IMR-90 (cell line): ENCODE measurements at regions not wholly inside any gene's neighbourhood (a gene's known extent, or its start where the extent isn't known, plus 50 kb on each side); places are given as distances from the start of the nearest gene placed in this dataset.

Source experiments
- ATAC-seq: fragments of 200-7000 bp; cut with Tn5 transposase; 2 replicates; pipeline ENCODE4 v1.9.1; 2020; ENCODE audit warnings: low read depth, mild to moderate bottlenecking, moderate library complexity
- BruUV-seq: library from RNA; stranded (reverse); fragments of 400-500 nt; replicated peaks from 2 replicates; lab custom pipeline; 2021; lab: Mats Ljungman, UMichigan
- CTCF ChIA-PET: fragments of 300-600 bp; formaldehyde crosslinking; extraction: SDS; loops from one replicate; lab custom pipeline; 2021; ENCODE audit warnings: antibody characterized with exemption; lab: Yijun Ruan, JAX
- POLR2A ChIA-PET: fragments of 300-600 bp; sonication (Branson Sonifier 250); formaldehyde crosslinking; loops from one replicate; lab custom pipeline; 2022; ENCODE audit warnings: antibody characterized with exemption; ENCODE audit not compliant: unreplicated experiment; lab: Charles Lee
- DNase-seq: peaks from one replicate; pipeline ENCODE4 v3.0.0; 2013
- H2AFZ ChIP-seq: replicated peaks from 2 replicates; pipeline ENCODE3; 2013; ENCODE audit warnings: low read length, mild to moderate bottlenecking; ENCODE audit not compliant: poor library complexity
- H2AK5ac ChIP-seq: 2 replicates; pipeline ENCODE4 v1.6.1; 2013; ENCODE audit warnings: low read depth, low read length, inconsistent platforms
- H2AK9ac ChIP-seq: replicated peaks from 2 replicates; pipeline ENCODE3; 2013; ENCODE audit warnings: mild to moderate bottlenecking, low read depth, low read length, moderate library complexity; ENCODE audit not compliant: poor library complexity
- H2BK120ac ChIP-seq: 2 replicates; pipeline ENCODE4 v1.6.1; 2013; ENCODE audit warnings: low read depth, low read length, inconsistent platforms
- H2BK15ac ChIP-seq: 3 replicates; pipeline ENCODE4 v1.6.1; 2013; ENCODE audit warnings: low read depth, low read length, inconsistent platforms
- H2BK20ac ChIP-seq: 2 replicates; pipeline ENCODE4 v1.6.1; 2013; ENCODE audit warnings: low read depth, mild to moderate bottlenecking, inconsistent platforms, low read length, moderate library complexity
- H2BK5ac ChIP-seq: 2 replicates; pipeline ENCODE4 v1.6.1; 2013; ENCODE audit warnings: mild to moderate bottlenecking, low read depth, low read length, inconsistent platforms; ENCODE audit not compliant: poor library complexity, severe bottlenecking
- H3K14ac ChIP-seq: replicated peaks from 2 replicates; pipeline ENCODE4 v1.6.1; 2013; ENCODE audit warnings: low read depth, low read length, inconsistent platforms
- H3K18ac ChIP-seq: 2 replicates; pipeline ENCODE4 v1.6.1; 2013; ENCODE audit warnings: low read depth, low read length, control low read depth
- H3K23ac ChIP-seq: 2 replicates; pipeline ENCODE4 v1.6.1; 2013; ENCODE audit warnings: low read depth, low read length, inconsistent platforms
- H3K27ac ChIP-seq: 2 replicates; pipeline ENCODE4 v1.5.1; 2013; ENCODE audit warnings: mild to moderate bottlenecking, control low read depth, low read length; ENCODE audit not compliant: insufficient read depth
- H3K27me3 ChIP-seq: 2 replicates; pipeline ENCODE4 v1.6.1; 2013; ENCODE audit warnings: low read length; ENCODE audit not compliant: control insufficient read depth, insufficient read depth
- H3K36me3 ChIP-seq: 2 replicates; pipeline ENCODE4 v1.6.1; 2013; ENCODE audit warnings: low read length, mixed read lengths; ENCODE audit not compliant: control insufficient read depth, insufficient read depth
- H3K4ac ChIP-seq: 2 replicates; pipeline ENCODE4 v1.6.1; 2013; ENCODE audit warnings: low read depth, low read length, inconsistent platforms
- H3K4me1 ChIP-seq: 2 replicates; pipeline ENCODE4 v1.6.1; 2013; ENCODE audit warnings: low read length, mixed read lengths; ENCODE audit not compliant: control insufficient read depth, insufficient read depth
- H3K4me2 ChIP-seq: 2 replicates; pipeline ENCODE4 v1.6.1; 2013; ENCODE audit warnings: low read depth, mild to moderate bottlenecking, control low read depth, low read length, moderate library complexity
- H3K4me3 ChIP-seq: 2 replicates; pipeline ENCODE4 v1.5.1; 2013; ENCODE audit warnings: low read depth, mild to moderate bottlenecking, control low read depth, low read length, moderate library complexity; ENCODE audit not compliant: insufficient read depth
- H3K56ac ChIP-seq: 2 replicates; pipeline ENCODE4 v1.6.1; 2013; ENCODE audit warnings: low read length, inconsistent platforms; ENCODE audit not compliant: insufficient read depth; ENCODE audit errors: extremely low read depth
- H3K79me1 ChIP-seq, 2 experiments: 2 replicates each; pipeline ENCODE4 v1.6.1; 2013; ENCODE audit warnings: low read length in 2 of 2, inconsistent platforms in 1 of 2, low read depth in 1 of 2
- H3K9ac ChIP-seq: 2 replicates; pipeline ENCODE4 v1.6.1; 2013; ENCODE audit warnings: low read depth, low read length, control low read depth
- H3K9me1 ChIP-seq: 2 replicates; pipeline ENCODE4 v1.6.1; 2013; ENCODE audit warnings: low read length, inconsistent platforms; ENCODE audit not compliant: insufficient read depth
- H3K9me3 ChIP-seq: 2 replicates; pipeline ENCODE4 v1.6.1; 2013; ENCODE audit warnings: low read length; ENCODE audit not compliant: control insufficient read depth, insufficient read depth
- H4K20me1 ChIP-seq: 2 replicates; pipeline ENCODE4 v1.6.1; 2013; ENCODE audit warnings: low read length, inconsistent platforms; ENCODE audit not compliant: insufficient read depth
- H4K5ac ChIP-seq: 2 replicates; pipeline ENCODE4 v1.6.1; 2013; ENCODE audit warnings: mild to moderate bottlenecking, low read depth, low read length, control low read depth
- H4K8ac ChIP-seq, 2 experiments: 2 replicates each; pipeline ENCODE4 v1.6.1; 2013; ENCODE audit warnings: low read depth in 2 of 2, low read length in 2 of 2, control low read depth in 1 of 2, inconsistent platforms in 1 of 2
- H4K91ac ChIP-seq: 2 replicates; pipeline ENCODE4 v1.6.1; 2013; ENCODE audit warnings: low read depth, low read length, inconsistent platforms; ENCODE audit not compliant: insufficient read depth
- BHLHE40 ChIP-seq: fragments of 150-350 bp; IDR thresholded peaks from 2 replicates; pipeline ENCODE4 v1.6.1; 2016; ENCODE audit warnings: mild to moderate bottlenecking, low read depth, low read length
- CEBPB ChIP-seq: IDR thresholded peaks from 2 replicates; pipeline ENCODE4 v1.6.1; 2012; ENCODE audit warnings: low read depth, low read length, improper control_type of control experiment
- CHD1 ChIP-seq: IDR thresholded peaks from 2 replicates; pipeline ENCODE4 v1.6.1; 2012; ENCODE audit warnings: low read depth, low read length, improper control_type of control experiment
- CTCF ChIP-seq: conservative IDR thresholded peaks from 2 replicates; pipeline ENCODE4 v1.5.1; 2012; ENCODE audit warnings: mild to moderate bottlenecking, low read depth, low read length, improper control_type of control experiment
- ELK1 ChIP-seq: fragments of 150-350 bp; IDR thresholded peaks from 2 replicates; pipeline ENCODE4 v1.6.1; 2016; ENCODE audit warnings: low read depth, mild to moderate bottlenecking, low read length, moderate library complexity, borderline replicate concordance
- FOS ChIP-seq: fragments of 150-350 bp; IDR thresholded peaks from 2 replicates; pipeline ENCODE4 v1.6.1; 2016; ENCODE audit warnings: low read depth, low read length
- MAFK ChIP-seq: IDR thresholded peaks from 2 replicates; pipeline ENCODE4 v1.6.1; 2012; ENCODE audit warnings: low read depth, low read length, improper control_type of control experiment
- MXI1 ChIP-seq: IDR thresholded peaks from 2 replicates; pipeline ENCODE4 v1.6.1; 2012; ENCODE audit warnings: low read depth, mild to moderate bottlenecking, low read length, moderate library complexity, borderline replicate concordance
- POLR2A ChIP-seq: IDR thresholded peaks from 2 replicates; pipeline ENCODE4 v1.6.1; 2012; ENCODE audit warnings: mild to moderate bottlenecking, low read depth, low read length
- RAD21 ChIP-seq: IDR thresholded peaks from 2 replicates; pipeline ENCODE4 v1.6.1; 2012; ENCODE audit warnings: low read length, improper control_type of control experiment
- RCOR1 ChIP-seq: IDR thresholded peaks from 2 replicates; pipeline ENCODE4 v1.6.1; 2012; ENCODE audit warnings: mild to moderate bottlenecking, low read length, improper control_type of control experiment; ENCODE audit not compliant: insufficient replicate concordance
- RFX5 ChIP-seq: IDR thresholded peaks from 2 replicates; pipeline ENCODE4 v1.8.0; 2012; ENCODE audit warnings: low read depth, mild to moderate bottlenecking, low read length, moderate library complexity
- SMC3 ChIP-seq: fragments of 150-350 bp; IDR thresholded peaks from 2 replicates; pipeline ENCODE4 v1.6.1; 2016; ENCODE audit warnings: low read depth, mild to moderate bottlenecking, antibody characterized with exemption, low read length, moderate library complexity
- WGBS, 2 experiments: methylation state at CpG; one replicate each; pipeline versions ENCODE4 v1.1.5 to v1.1.7; 2013; ENCODE audit warnings: missing lambda C conversion rate in 2 of 2; ENCODE audit not compliant: insufficient read length in 1 of 2; ENCODE audit errors: extremely low coverage in 2 of 2; 5-methylcytosine and 5-hydroxymethylcytosine counted together
- dilution Hi-C: fragments of 300-500 bp; cut with HindIII; formaldehyde crosslinking; loops from one replicate; pipeline ENCODE4 v1.14.3; 2018; ENCODE audit warnings: low sequenced_read_pairs; ENCODE audit not compliant: unreplicated experiment
- in situ Hi-C: fragments of 300-500 bp; cut with MboI; formaldehyde crosslinking; loops from 3 replicates; pipeline ENCODE4 v1.14.3; 2019; ENCODE audit warnings: low sequenced_read_pairs, inconsistent platforms, mixed read lengths
- intact Hi-C: fragments of 100-400 bp; cut with micrococcal nuclease; formaldehyde crosslinking; loops from 2 replicates; pipeline ENCODE4 v1.10.0; 2022
- TF ChIP-seq, protein P1 (sequence below): fragments of 150-350 bp; IDR thresholded peaks from 2 replicates; pipeline ENCODE4 v1.6.1; 2017; ENCODE audit warnings: mild to moderate bottlenecking, antibody characterized with exemption, low read length, low read depth

DNA sequence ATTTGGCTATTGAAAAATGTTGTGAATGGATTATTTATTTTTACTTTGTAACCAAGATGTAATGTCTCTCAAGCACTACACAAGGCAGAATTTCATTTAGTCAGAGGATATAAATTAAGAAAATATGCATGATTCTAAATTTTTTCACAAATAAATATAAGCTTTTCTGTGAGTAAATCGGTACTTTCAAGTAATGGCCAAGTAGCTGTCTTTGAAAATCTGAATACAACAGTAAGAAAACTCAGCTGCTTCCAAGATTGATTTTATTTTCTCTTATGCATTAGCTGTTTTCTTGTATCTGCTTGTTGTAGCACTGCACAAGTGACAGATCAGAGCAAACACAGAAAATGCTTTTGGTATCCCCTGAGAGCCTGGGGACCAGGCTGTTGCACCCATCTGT is 998.5 kb upstream of the GHITM start:
- H3K4me1 ChIP-seq: no peaks in the 10 kb centered on the region
- no peak overlapping the region for H2AK9ac ChIP-seq
- H2BK20ac ChIP-seq: no peak overlapping the region
- no peak overlapping the region for H3K18ac ChIP-seq
- H3K14ac ChIP-seq: no peak overlapping the region
- no peak overlapping the region for H3K4me3 ChIP-seq
- H3K23ac ChIP-seq: no peak overlapping the region
- WGBS, 2 experiments: no CpG with 5 or more reads among the region's 1 CpG
- H3K36me3 ChIP-seq: no peaks in the 10 kb centered on the region
- ATAC-seq (no peak), DNase-seq (no peak)
- no TSS peak for BruUV-seq
- no peak overlapping the region for H4K8ac ChIP-seq
- H3K9ac ChIP-seq: no peak overlapping the region
- dilution Hi-C loops: no loop called here
- no peak overlapping the region for H3K4ac ChIP-seq
- no peaks in the 10 kb centered on the region for H3K79me1 ChIP-seq
- H2AK5ac ChIP-seq: no peak overlapping the region
- peaks cover 10% of the 10 kb centered on the region for H3K9me3 ChIP-seq
- H2AFZ ChIP-seq: no peak overlapping the region
- no peak overlapping the region for H4K91ac ChIP-seq
- H3K27me3 ChIP-seq: no peaks in the 10 kb centered on the region
- CTCF ChIA-PET: no interaction called here
- in situ Hi-C loops: no loop called here
- H3K56ac ChIP-seq: no peak overlapping the region
- no peaks in the 10 kb centered on the region for H3K9me1 ChIP-seq
- POLR2A ChIA-PET: no interaction called here
- H3K27ac ChIP-seq: no peak overlapping the region
- intact Hi-C loops: no loop called here
- no peak overlapping the region for H2BK5ac ChIP-seq
- H2BK15ac ChIP-seq: no peak overlapping the region
- no peak overlapping the region for H2BK120ac ChIP-seq
- no peak overlapping the region for H3K4me2 ChIP-seq
- TF ChIP-seq CEBPB (no peak), CHD1 (no peak), RFX5 (no peak), SMC3 (no peak), MXI1 (no peak), RCOR1 (no peak), FOS (no peak), POLR2A (no peak), CTCF (no peak), ELK1 (no peak), MAFK (no peak), BHLHE40 (no peak), RAD21 (no peak)
- TF ChIP-seq, protein P1, sequence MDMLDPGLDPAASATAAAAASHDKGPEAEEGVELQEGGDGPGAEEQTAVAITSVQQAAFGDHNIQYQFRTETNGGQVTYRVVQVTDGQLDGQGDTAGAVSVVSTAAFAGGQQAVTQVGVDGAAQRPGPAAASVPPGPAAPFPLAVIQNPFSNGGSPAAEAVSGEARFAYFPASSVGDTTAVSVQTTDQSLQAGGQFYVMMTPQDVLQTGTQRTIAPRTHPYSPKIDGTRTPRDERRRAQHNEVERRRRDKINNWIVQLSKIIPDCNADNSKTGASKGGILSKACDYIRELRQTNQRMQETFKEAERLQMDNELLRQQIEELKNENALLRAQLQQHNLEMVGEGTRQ: no peak
- H4K5ac ChIP-seq: no peak overlapping the region
- H4K20me1 ChIP-seq: no peaks in the 10 kb centered on the region
